ENCODE measurements at regions not wholly inside any gene's neighbourhood (a gene's known extent, or its start where the extent isn't known, plus 50 kb on each side); places are given as distances from the start of the nearest gene placed in this dataset.

- peaks cover 6% of the 10 kb centered on the region for H3K9me3 Mint-ChIP-seq
- H3K36me3 Mint-ChIP-seq: no peaks in the 10 kb centered on the region
- H3K27ac Mint-ChIP-seq: no peak overlapping the region
- H3K4me3 Mint-ChIP-seq: no peak overlapping the region
- H3K27me3 Mint-ChIP-seq (ENCODE audit: low read depth): no peaks in the 10 kb centered on the region
- DNase-seq (ENCODE audit: low spot score in 2 of 2, unreplicated experiment in 2 of 2): no peak
- H3K4me1 Mint-ChIP-seq: no peaks in the 10 kb centered on the region
- no peak for TF ChIP-seq CTCF (IDR thresholded peaks at IDR 0.05; ENCODE audit: unreplicated experiment)
These were observed 128.8 kb downstream of the LMNTD1 start for GRCh38 chr12:25424211-25424731.

GRCh38 chr12:25423355-25424050 lies 129.6 kb downstream of the LMNTD1 start:
- Mint-ChIP-seq H3K27me3 (ENCODE audit: low read depth) (no peaks in the 10 kb centered on the region), H3K4me3 (no peak overlapping the region), H3K27ac (no peak overlapping the region), H3K4me1 (no peaks in the 10 kb centered on the region), H3K9me3 (no peaks in the 10 kb centered on the region), H3K36me3 (no peaks in the 10 kb centered on the region)
- no peak for TF ChIP-seq CTCF (IDR thresholded peaks at IDR 0.05; ENCODE audit: unreplicated experiment)
- DNase-seq (ENCODE audit: low spot score in 2 of 2, unreplicated experiment in 2 of 2): no peak

- Mint-ChIP-seq H3K27ac (no peak overlapping the region), H3K9me3 (no peaks in the 10 kb centered on the region), H3K4me3 (no peak overlapping the region), H3K36me3 (no peaks in the 10 kb centered on the region), H3K4me1 (no peaks in the 10 kb centered on the region), H3K27me3 (ENCODE audit: low read depth) (no peaks in the 10 kb centered on the region)
- TF ChIP-seq CTCF (IDR thresholded peaks at IDR 0.05; ENCODE audit: unreplicated experiment): no peak
- DNase-seq (ENCODE audit: low spot score in 2 of 2, unreplicated experiment in 2 of 2): no peak
These were observed 130.8 kb downstream of the LMNTD1 start for GRCh38 chr12:25422241-25422640.

DNA sequence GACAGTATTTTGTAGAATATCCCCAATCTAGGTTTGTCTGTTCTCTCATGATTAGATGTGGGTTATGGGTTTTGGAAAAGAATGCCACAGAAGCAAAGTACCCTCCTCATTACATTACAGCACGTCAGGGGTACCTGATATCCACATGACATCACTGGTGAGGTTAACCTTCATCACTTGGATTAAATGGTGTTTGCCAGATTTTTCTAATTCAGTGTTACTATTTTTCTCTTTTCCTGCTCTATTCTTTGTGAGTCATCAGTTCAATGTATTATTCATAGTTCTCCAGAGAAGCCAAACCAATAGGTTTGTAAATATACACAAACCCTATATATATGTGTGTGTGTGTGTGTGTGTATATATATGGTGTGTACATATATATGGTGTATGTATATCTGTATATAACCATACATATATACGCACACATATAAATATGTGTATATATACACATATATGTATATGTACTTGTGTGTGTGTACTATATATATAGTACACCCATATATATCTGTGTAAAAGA lies 131.4 kb downstream of the LMNTD1 start:
- no peak for TF ChIP-seq CTCF (IDR thresholded peaks at IDR 0.05; ENCODE audit: unreplicated experiment)
- Mint-ChIP-seq H3K36me3 (no peaks in the 10 kb centered on the region), H3K27me3 (ENCODE audit: low read depth) (no peaks in the 10 kb centered on the region), H3K9me3 (no peaks in the 10 kb centered on the region), H3K4me1 (peaks cover 5% of the 10 kb centered on the region), H3K4me3 (no peak overlapping the region), H3K27ac (no peak overlapping the region)
- DNase-seq (ENCODE audit: low spot score in 2 of 2, unreplicated experiment in 2 of 2): no peak

DNA sequence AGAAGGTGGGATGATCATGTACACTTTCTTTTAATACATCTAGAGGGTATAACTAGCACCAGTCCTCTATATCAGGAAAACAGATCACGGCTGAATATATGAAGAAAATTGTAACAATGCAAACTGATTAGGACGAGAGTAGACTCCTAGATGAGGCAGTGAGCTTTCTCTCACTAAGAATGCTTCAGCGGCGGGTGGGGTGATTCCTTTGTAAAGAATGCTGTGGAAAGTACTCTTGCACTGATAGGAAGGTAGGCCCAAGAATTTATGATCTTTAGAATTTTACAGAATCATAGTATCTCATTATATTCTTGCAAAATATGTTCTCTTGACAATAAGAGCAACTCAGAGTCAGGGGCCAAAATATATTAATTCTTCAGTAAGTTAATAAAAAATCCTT lies 133.0 kb downstream of the LMNTD1 start:
- H3K36me3 Mint-ChIP-seq: no peaks in the 10 kb centered on the region
- H3K27ac Mint-ChIP-seq: no peak overlapping the region
- H3K4me1 Mint-ChIP-seq: peaks cover 5% of the 10 kb centered on the region
- no peak for DNase-seq (ENCODE audit: low spot score in 2 of 2, unreplicated experiment in 2 of 2)
- no peaks in the 10 kb centered on the region for H3K27me3 Mint-ChIP-seq (ENCODE audit: low read depth)
- peaks cover 4% of the 10 kb centered on the region for H3K9me3 Mint-ChIP-seq
- no peak for TF ChIP-seq CTCF (IDR thresholded peaks at IDR 0.05; ENCODE audit: unreplicated experiment)
- H3K4me3 Mint-ChIP-seq: no peak overlapping the region
